ENCODE measurements at regions not wholly inside any gene's neighbourhood (a gene's known extent, or its start where the extent isn't known, plus 50 kb on each side); places are given as distances from the start of the nearest gene placed in this dataset.

GRCh38 chr7:46942574-46942973 is 639.3 kb downstream of the TNS3 start:
- Histone ChIP-seq H3K9me3 (ENCODE audit: insufficient read depth in 2 of 2, low read depth in 1 of 2, low read length in 1 of 2) (no peaks in the 10 kb centered on the region), H4K20me1 (replicated peaks in 1 of 2; ENCODE audit: control insufficient read depth in 1 of 2, insufficient read depth in 2 of 2, low read length in 2 of 2) (no peaks in the 10 kb centered on the region), H3K56ac (replicated peaks; ENCODE audit: insufficient read length, low read depth, low read length) (no peak overlapping the region), H3K79me1 (ENCODE audit: low read depth, low read length) (no peaks in the 10 kb centered on the region), H4K8ac (ENCODE audit: extremely low read depth, insufficient read depth, low read length) (no peak overlapping the region), H3K79me2 (ENCODE audit: control insufficient read depth in 1 of 2, insufficient read depth in 2 of 2, low read length in 2 of 2) (no peaks in the 10 kb centered on the region), H3K9ac (replicated peaks in 1 of 4; ENCODE audit: extremely low read depth in 1 of 4, low read depth in 3 of 4, low read length in 3 of 4) (no peak overlapping the region), H2BK15ac (ENCODE audit: low read length) (no peak overlapping the region), H2BK5ac (ENCODE audit: low read depth, low read length) (no peak overlapping the region), H3K4me3 (ENCODE audit: extremely low read depth in 1 of 4, insufficient read depth in 2 of 4, low read depth in 3 of 4, low read length in 4 of 4) (no peak overlapping the region), H2AFZ (ENCODE audit: low read length) (no peak overlapping the region), H4K5ac (ENCODE audit: insufficient read length, low read depth, low read length) (no peak overlapping the region), H3K4me2 (ENCODE audit: insufficient read depth in 1 of 2, low read depth in 2 of 2, low read length in 2 of 2) (no peak overlapping the region), H3K4me1 (replicated peaks in 1 of 4; ENCODE audit: control insufficient read depth in 3 of 4, insufficient read depth in 4 of 4, low read length in 3 of 4) (no peaks in the 10 kb centered on the region), H4K91ac (replicated peaks; ENCODE audit: insufficient read length, low read length) (no peak overlapping the region), H3K23me2 (ENCODE audit: low read depth, low read length) (no peaks in the 10 kb centered on the region; the same call in 1 of the 2 replicates), H3K18ac (ENCODE audit: extremely low read depth, low read length) (no peak overlapping the region), H2AK5ac (ENCODE audit: low read depth, low read length) (no peak overlapping the region), H3K36me3 (ENCODE audit: control insufficient read depth in 2 of 4, insufficient read depth in 4 of 4, low read length in 3 of 4) (no peaks in the 10 kb centered on the region), H3K23ac (ENCODE audit: insufficient read length) (no peak overlapping the region), H3K27ac (ENCODE audit: low read depth, low read length) (no peak overlapping the region), H3K27me3 (replicated peaks in 1 of 4; ENCODE audit: control insufficient read depth in 3 of 4, extremely low read depth in 1 of 4, insufficient read depth in 3 of 4, low read length in 3 of 4) (no peaks in the 10 kb centered on the region), H2BK120ac (replicated peaks; ENCODE audit: low read depth, low read length) (no peak overlapping the region), H3K14ac (ENCODE audit: insufficient read length) (no peak overlapping the region), H2BK12ac (ENCODE audit: low read depth, low read length) (no peak overlapping the region), H3K4ac (replicated peaks; ENCODE audit: insufficient read length, low read depth, low read length) (no peak overlapping the region), H2BK20ac (ENCODE audit: low read length) (no peak overlapping the region)
- POLR2A ChIA-PET (ENCODE audit: partially characterized antibody): no interaction called here
- no peak for TF ChIP-seq CREB1 (IDR thresholded peaks at IDR 0.05)
- TF ChIP-seq TAF7 (optimal IDR thresholded peaks at IDR 0.05; ENCODE audit: borderline replicate concordance, low read depth, low read length): no peak
- TF ChIP-seq CTCF (IDR thresholded peaks at IDR 0.05; ENCODE audit: control extremely low read depth in 1 of 3, insufficient read depth in 1 of 3, low read depth in 1 of 3, low read length in 3 of 3): peak in 1 of 3 experiments; percentile 13; a peak in 1 of 4 replicates
- CTCF ChIA-PET (ENCODE audit: partially characterized antibody): no interaction called here
- WGBS, 2 experiments (ENCODE audit: extremely low coverage in 1 of 2, insufficient coverage in 1 of 2, insufficient read length in 1 of 2, insufficient replicate concordance in 2 of 2, low coverage in 1 of 2, low lambda C conversion rate in 2 of 2, missing lambda C conversion rate in 1 of 2): 92% methylated on average over 5 of the region's 5 CpGs; no CpG with 5 or more reads in 1 of the 2 experiments
- no peak for DNase-seq (ENCODE audit: low read depth in 1 of 2, low spot score in 2 of 2)
- no peak for FAIRE-seq

Measured in H1 (cell line).